ENCODE measurements at regions not wholly inside any gene's neighbourhood (a gene's known extent, or its start where the extent isn't known, plus 50 kb on each side); places are given as distances from the start of the nearest gene placed in this dataset.

- no peak overlapping the region for H4K91ac ChIP-seq (ENCODE audit: insufficient read depth, low read depth, low read length)
- ATAC-seq (ENCODE audit: low read depth) = no peak
- H3K27me3 ChIP-seq (ENCODE audit: control insufficient read depth, insufficient read depth, low read length) = no peaks in the 10 kb centered on the region
- peaks cover 4% of the 10 kb centered on the region for H3K9me1 ChIP-seq (ENCODE audit: insufficient read depth, low read length)
- no peak overlapping the region for H3K56ac ChIP-seq (ENCODE audit: extremely low read depth, insufficient read depth, low read length)
- H2AK9ac ChIP-seq (replicated peaks; ENCODE audit: low read depth, low read length, poor library complexity) = no peak overlapping the region
- no peak overlapping the region for H3K4me2 ChIP-seq (ENCODE audit: low read depth, low read length)
- no peaks in the 10 kb centered on the region for H3K9me3 ChIP-seq (ENCODE audit: control insufficient read depth, insufficient read depth, low read length)
- H2BK5ac ChIP-seq (ENCODE audit: low read depth, low read length, poor library complexity, severe bottlenecking) = no peak overlapping the region
- no peak overlapping the region for H2BK15ac ChIP-seq (ENCODE audit: low read depth, low read length)
- BruUV-seq (replicated peaks) = no TSS peak
- H4K20me1 ChIP-seq (ENCODE audit: insufficient read depth, low read length) = no peaks in the 10 kb centered on the region
- H3K36me3 ChIP-seq (ENCODE audit: control insufficient read depth, insufficient read depth, low read length) = no peaks in the 10 kb centered on the region
- no peaks in the 10 kb centered on the region for H3K79me1 ChIP-seq (ENCODE audit: low read depth in 1 of 2, low read length in 2 of 2)
- ChIA-PET CTCF (no interaction called here), POLR2A (ENCODE audit: unreplicated experiment) (no interaction called here)
- no peak overlapping the region for H3K9ac ChIP-seq (ENCODE audit: low read depth, low read length)
- in situ Hi-C loops (cut with MboI; ENCODE audit: low sequenced_read_pairs) (no loop called here), dilution Hi-C loops (cut with HindIII; ENCODE audit: low sequenced_read_pairs, unreplicated experiment) (no loop called here), intact Hi-C loops (cut with micrococcal nuclease) (no loop called here)
- no peak overlapping the region for H2BK120ac ChIP-seq (ENCODE audit: low read depth, low read length)
- H4K5ac ChIP-seq (ENCODE audit: low read depth, low read length) = no peak overlapping the region
- no peak overlapping the region for H3K14ac ChIP-seq (replicated peaks; ENCODE audit: low read depth, low read length)
- no peak overlapping the region for H2AFZ ChIP-seq (replicated peaks; ENCODE audit: low read length, poor library complexity)
- H3K18ac ChIP-seq (ENCODE audit: low read depth, low read length) = no peak overlapping the region
- H3K4ac ChIP-seq (ENCODE audit: low read depth, low read length) = no peak overlapping the region
- DNase-seq = no peak
- WGBS, 2 experiments (ENCODE audit: extremely low coverage in 2 of 2, insufficient read length in 1 of 2) = 96% methylated on average over 4 of the region's 8 CpGs; no CpG with 5 or more reads in 1 of the 2 experiments
- no peak overlapping the region; the same call in 1 of the 2 replicates for H2BK20ac ChIP-seq (ENCODE audit: low read depth, low read length)
- H3K23ac ChIP-seq (ENCODE audit: low read depth, low read length) = no peak overlapping the region
- no peak overlapping the region for H3K4me3 ChIP-seq (ENCODE audit: insufficient read depth, low read depth, low read length)
- peaks cover 9% of the 10 kb centered on the region for H3K4me1 ChIP-seq (ENCODE audit: control insufficient read depth, insufficient read depth, low read length)
- H3K27ac ChIP-seq (ENCODE audit: insufficient read depth, low read length) = no peak overlapping the region
- 0 out of 2 replicates have a peak overlapping the region, but pooled peaks have one; percentile 11 for H2AK5ac ChIP-seq (ENCODE audit: low read depth, low read length)
- TF ChIP-seq RCOR1 (IDR thresholded peaks at IDR 0.05; ENCODE audit: insufficient replicate concordance, low read length) (no peak), MAZ (IDR thresholded peaks at IDR 0.05; ENCODE audit: borderline replicate concordance, low read depth, low read length) (no peak), BHLHE40 (IDR thresholded peaks at IDR 0.05; ENCODE audit: low read depth, low read length) (no peak), POLR2A (IDR thresholded peaks at IDR 0.05; ENCODE audit: low read depth, low read length) (no peak), MAFK (IDR thresholded peaks at IDR 0.05; ENCODE audit: low read depth, low read length) (no peak), CTCF (conservative IDR thresholded peaks at IDR 0.05; ENCODE audit: low read depth, low read length) (no peak), CHD1 (IDR thresholded peaks at IDR 0.05; ENCODE audit: low read depth, low read length) (no peak), CEBPB (IDR thresholded peaks at IDR 0.05; ENCODE audit: low read depth, low read length) (no peak), MXI1 (IDR thresholded peaks at IDR 0.05; ENCODE audit: borderline replicate concordance, low read depth, low read length) (no peak), ELK1 (IDR thresholded peaks at IDR 0.05; ENCODE audit: borderline replicate concordance, low read depth, low read length) (no peak), NFE2L2 (IDR thresholded peaks at IDR 0.05; ENCODE audit: low read depth, low read length) (no peak), FOS (IDR thresholded peaks at IDR 0.05; ENCODE audit: low read depth, low read length) (no peak), RAD21 (IDR thresholded peaks at IDR 0.05; ENCODE audit: low read length) (no peak), SMC3 (IDR thresholded peaks at IDR 0.05; ENCODE audit: low read depth, low read length) (no peak), RFX5 (IDR thresholded peaks at IDR 0.05; ENCODE audit: low read depth, low read length) (no peak)
- H4K8ac ChIP-seq (ENCODE audit: low read depth in 2 of 2, low read length in 2 of 2) = no peak overlapping the region
Observed at GRCh38 chr10:31619531-31620061, 300.6 kb downstream of the ZEB1 start.
